Activated naive CD4-positive, alpha-beta T cell treated with anti-CD3 and anti-CD28 coated beads, Interleukin-2, amount 10 ng/mL, durations not matched to agents 7 days and 5 days (primary cell): ENCODE measurements at regions not wholly inside any gene's neighbourhood (a gene's known extent, or its start where the extent isn't known, plus 50 kb on each side); places are given as distances from the start of the nearest gene placed in this dataset.
"Not testable (repeated sequence)": the region's sequence is repeated elsewhere in the genome, so short reads cannot be mapped to it uniquely, and the experiment has no call there.

Experiments used
- CTCF ChIA-PET: fragments of 350-600 bp; sonication (Branson Sonifier 250); formaldehyde crosslinking; loops from one replicate; lab custom pipeline; 2021; ENCODE audit warnings: antibody characterized with exemption; lab: Charles Lee
- DNase-seq: peaks from one replicate; pipeline ENCODE4 v3.0.0-alpha.2; 2020
- H3K27ac Mint-ChIP-seq: one replicate; pipeline ENCODE4 v1.8.0; 2021; ENCODE audit warnings: mild to moderate bottlenecking, moderate library complexity, mixed read lengths
- H3K27me3 Mint-ChIP-seq: one replicate; pipeline ENCODE4 v1.8.0; 2021; ENCODE audit warnings: mild to moderate bottlenecking, mixed read lengths
- H3K36me3 Mint-ChIP-seq: one replicate; pipeline ENCODE4 v1.8.0; 2021; ENCODE audit warnings: mixed read lengths
- H3K4me1 Mint-ChIP-seq: one replicate; pipeline ENCODE4 v1.8.0; 2021; ENCODE audit warnings: mixed read lengths
- H3K4me3 Mint-ChIP-seq: one replicate; pipeline ENCODE4 v1.8.0; 2021; ENCODE audit warnings: mild to moderate bottlenecking, moderate library complexity, mixed read lengths
- H3K9me3 Mint-ChIP-seq: one replicate; pipeline ENCODE4 v1.8.0; 2021; ENCODE audit warnings: mixed read lengths

DNA sequence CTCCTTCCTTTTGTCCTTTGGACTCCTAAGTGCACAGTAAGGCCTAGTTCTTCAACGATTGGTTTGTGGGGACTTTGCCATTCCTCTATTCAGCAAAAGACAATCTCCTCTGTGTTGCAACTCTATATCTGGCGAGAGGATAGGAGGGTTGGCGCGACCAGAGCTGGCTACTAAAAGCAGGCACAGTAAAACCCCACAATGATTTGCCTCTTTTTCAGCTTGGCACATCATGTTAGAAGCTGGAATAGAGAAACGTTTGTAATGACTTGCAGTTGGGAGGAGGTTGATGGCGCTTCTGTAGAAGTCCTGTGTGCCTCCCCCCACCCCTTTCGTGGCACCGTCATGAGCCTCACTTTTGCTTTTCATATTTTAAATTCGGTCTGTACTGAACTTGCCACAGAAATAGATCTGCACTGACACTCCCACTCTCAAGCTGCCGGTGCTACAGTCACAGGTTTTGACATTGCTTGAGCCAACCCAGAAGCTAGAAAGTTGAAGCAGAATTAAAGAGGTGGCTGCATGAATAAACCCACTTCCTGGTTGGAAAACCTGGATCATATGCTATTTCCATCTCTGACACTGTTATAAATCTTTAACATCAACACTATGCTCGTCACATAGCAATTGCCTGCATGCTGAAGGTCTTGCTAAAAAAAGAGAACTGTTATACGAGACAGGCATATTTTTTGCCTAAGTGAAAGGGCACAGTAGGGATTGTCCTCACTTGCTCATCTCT is 315.3 kb upstream of the PRICKLE1 start:
- Mint-ChIP-seq H3K4me1 (no peaks in the 10 kb centered on the region), H3K36me3 (no peaks in the 10 kb centered on the region), H3K4me3 (no peak overlapping the region), H3K27ac (no peak overlapping the region), H3K27me3 (no peaks in the 10 kb centered on the region), H3K9me3 (peaks cover 18% of the 10 kb centered on the region)
- DNase-seq: no peak
- CTCF ChIA-PET: no interaction called here

DNA sequence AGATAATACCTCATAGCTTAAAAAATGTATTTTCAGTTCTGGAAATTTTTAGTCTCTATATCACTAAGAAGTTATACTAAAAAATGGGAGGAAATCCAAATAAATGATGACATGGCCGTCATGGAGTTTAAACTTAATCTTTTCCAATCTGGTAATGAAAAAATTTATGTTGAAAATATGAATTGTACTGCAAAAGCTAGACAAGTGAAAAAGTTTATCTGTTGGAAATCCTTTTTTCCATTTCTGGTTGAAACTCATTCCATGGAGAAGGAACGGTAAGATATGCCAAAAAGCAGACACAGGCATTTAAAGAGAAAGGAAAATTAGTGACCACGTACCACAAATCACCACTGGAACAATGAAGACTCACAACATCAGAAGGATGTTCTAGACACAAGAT is 314.2 kb upstream of the PRICKLE1 start:
- CTCF ChIA-PET: no interaction called here
- Mint-ChIP-seq H3K27me3 (no peaks in the 10 kb centered on the region), H3K9me3 (peaks cover 20% of the 10 kb centered on the region), H3K4me1 (no peaks in the 10 kb centered on the region), H3K27ac (no peak overlapping the region), H3K36me3 (no peaks in the 10 kb centered on the region), H3K4me3 (no peak overlapping the region)
- DNase-seq: no peak

DNA sequence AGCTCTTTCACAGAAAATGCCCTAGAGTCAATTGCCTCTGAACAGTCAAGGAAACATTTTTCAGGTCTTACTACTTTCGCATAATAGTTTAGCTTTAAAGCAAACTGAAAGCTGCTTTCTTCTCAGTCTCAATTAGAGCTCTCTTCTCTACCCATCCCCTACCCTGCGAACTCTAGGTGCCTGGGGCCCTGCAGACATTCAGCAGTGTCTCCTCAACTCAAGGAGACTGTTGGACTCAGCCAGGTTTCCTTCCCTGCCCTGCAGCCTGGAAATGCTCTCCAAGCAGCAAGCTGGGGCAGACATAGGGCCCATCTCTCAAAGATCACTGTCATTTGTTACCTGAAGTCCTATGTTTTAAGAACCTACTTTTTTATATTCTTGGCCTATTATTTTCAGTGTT is 312.5 kb upstream of the PRICKLE1 start:
- H3K27me3 Mint-ChIP-seq: no peaks in the 10 kb centered on the region
- CTCF ChIA-PET: no interaction called here
- H3K27ac Mint-ChIP-seq: no peak overlapping the region
- H3K4me3 Mint-ChIP-seq: no peak overlapping the region
- no peak for DNase-seq
- H3K9me3 Mint-ChIP-seq: peaks cover 22% of the 10 kb centered on the region
- H3K4me1 Mint-ChIP-seq: no peaks in the 10 kb centered on the region
- no peaks in the 10 kb centered on the region for H3K36me3 Mint-ChIP-seq

- peaks cover 5% of the 10 kb centered on the region for H3K9me3 Mint-ChIP-seq
- CTCF ChIA-PET: no interaction called here
- no peaks in the 10 kb centered on the region for H3K36me3 Mint-ChIP-seq
- DNase-seq: no peak
- H3K27ac Mint-ChIP-seq: no peak overlapping the region
- no peak overlapping the region for H3K4me3 Mint-ChIP-seq
- H3K4me1 Mint-ChIP-seq: no peaks in the 10 kb centered on the region
- no peaks in the 10 kb centered on the region for H3K27me3 Mint-ChIP-seq
These were observed 304.3 kb upstream of the PRICKLE1 start for GRCh38 chr12:42893803-42894202.

DNA sequence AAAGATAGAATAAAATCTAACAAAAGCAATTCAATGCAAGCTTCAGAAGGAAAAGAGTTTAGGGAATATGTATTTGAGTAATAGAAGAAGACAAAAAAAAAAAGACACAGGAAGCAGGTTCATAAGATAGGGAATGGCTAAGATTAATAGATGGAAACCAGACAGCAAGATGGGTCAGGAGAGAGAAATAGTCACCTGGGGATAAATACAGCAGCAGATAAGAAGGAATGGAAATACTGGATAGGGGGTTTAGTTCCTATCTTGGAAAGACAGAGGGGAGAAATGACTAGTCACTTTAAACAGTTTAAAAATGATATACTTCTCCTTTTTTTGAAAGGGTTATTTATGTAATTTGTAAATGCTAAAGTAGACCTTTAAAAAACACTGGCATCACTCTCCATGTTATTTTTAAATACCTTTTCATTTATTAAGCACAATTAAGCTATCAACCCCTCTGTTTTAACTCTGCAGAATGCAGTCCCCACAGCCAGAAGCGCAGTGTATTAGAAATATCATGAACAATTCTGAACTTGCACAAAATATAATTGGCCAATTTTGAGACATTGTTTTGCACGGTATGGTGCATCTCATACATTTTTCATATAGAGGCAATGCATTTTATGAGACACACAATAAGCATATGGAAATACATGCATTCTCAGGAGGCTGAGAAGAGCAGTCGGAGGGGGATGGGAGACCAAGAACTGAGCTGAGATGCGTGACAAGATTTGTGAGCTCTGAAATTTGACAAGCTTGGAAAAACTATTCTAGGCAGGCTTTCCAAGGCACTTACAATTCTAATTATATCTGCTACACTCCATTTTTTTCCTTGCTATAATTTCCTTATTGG is 303.4 kb upstream of the PRICKLE1 start:
- H3K36me3 Mint-ChIP-seq: no peaks in the 10 kb centered on the region
- no peak for DNase-seq
- H3K4me3 Mint-ChIP-seq: no peak overlapping the region
- peaks cover 3% of the 10 kb centered on the region for H3K9me3 Mint-ChIP-seq
- no peak overlapping the region for H3K27ac Mint-ChIP-seq
- no peaks in the 10 kb centered on the region for H3K27me3 Mint-ChIP-seq
- H3K4me1 Mint-ChIP-seq: no peaks in the 10 kb centered on the region
- CTCF ChIA-PET: no interaction called here

GRCh38 chr12:42887657-42888056 is 298.1 kb upstream of the PRICKLE1 start:
- H3K9me3 Mint-ChIP-seq: peaks cover 2% of the 10 kb centered on the region
- CTCF ChIA-PET: no interaction called here
- no peak overlapping the region for H3K4me3 Mint-ChIP-seq
- no peak for DNase-seq
- no peaks in the 10 kb centered on the region for H3K4me1 Mint-ChIP-seq
- no peaks in the 10 kb centered on the region for H3K36me3 Mint-ChIP-seq
- H3K27me3 Mint-ChIP-seq: no peaks in the 10 kb centered on the region
- no peak overlapping the region for H3K27ac Mint-ChIP-seq

DNA sequence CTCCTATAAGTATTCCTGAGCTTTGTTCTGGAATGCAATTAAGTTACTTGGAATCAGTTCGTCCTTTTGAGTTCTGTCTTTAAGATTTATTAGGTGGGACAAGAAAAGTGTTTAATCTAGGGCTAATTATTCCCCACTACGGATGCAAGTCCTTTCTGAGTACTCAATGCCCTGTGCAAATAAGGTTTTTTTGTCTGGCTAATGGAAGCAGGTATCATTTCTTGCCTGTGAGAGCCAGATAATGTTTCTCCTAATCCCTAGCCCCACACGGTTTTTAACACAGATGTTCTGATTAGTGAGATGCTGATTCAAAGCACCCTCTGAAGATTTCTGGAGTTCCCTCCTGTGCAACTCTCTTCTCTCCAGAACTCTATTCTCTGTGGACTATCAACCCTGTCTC is 296.6 kb upstream of the PRICKLE1 start:
- CTCF ChIA-PET: no interaction called here

DNA sequence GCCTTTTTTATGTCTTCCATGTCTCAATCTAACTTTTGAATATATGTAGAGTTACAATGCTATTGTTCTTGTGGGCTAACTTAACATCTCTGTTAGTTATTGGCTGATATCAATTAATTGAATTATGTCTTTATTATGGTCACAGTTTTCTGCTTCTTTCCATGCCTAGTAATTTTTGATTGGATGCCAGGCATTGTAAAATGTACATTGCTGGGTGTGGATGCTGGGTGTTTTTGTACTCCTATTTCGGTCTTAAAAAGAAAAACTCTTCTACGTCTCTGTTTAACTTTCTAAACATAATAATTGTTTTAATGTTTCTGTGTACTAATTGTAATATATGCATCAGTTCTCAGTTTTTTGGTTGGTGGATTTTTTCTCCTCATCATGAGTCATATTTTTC is 296.1 kb upstream of the PRICKLE1 start:
- CTCF ChIA-PET: no interaction called here
- no peaks in the 10 kb centered on the region for H3K4me1 Mint-ChIP-seq
- H3K9me3 Mint-ChIP-seq: peaks cover 4% of the 10 kb centered on the region
- H3K4me3 Mint-ChIP-seq: no peak overlapping the region
- no peaks in the 10 kb centered on the region for H3K36me3 Mint-ChIP-seq
- no peak overlapping the region for H3K27ac Mint-ChIP-seq
- no peak for DNase-seq
- H3K27me3 Mint-ChIP-seq: no peaks in the 10 kb centered on the region

More for the DNA sequence above, 296.6 kb upstream of the PRICKLE1 start:
- Mint-ChIP-seq H3K4me3 (no peak overlapping the region), H3K4me1 (no peaks in the 10 kb centered on the region), H3K9me3 (peaks cover 4% of the 10 kb centered on the region), H3K27me3 (no peaks in the 10 kb centered on the region), H3K27ac (no peak overlapping the region), H3K36me3 (no peaks in the 10 kb centered on the region)
- DNase-seq: no peak

- H3K36me3 Mint-ChIP-seq: no peaks in the 10 kb centered on the region
- CTCF ChIA-PET: no interaction called here
- no peak overlapping the region for H3K27ac Mint-ChIP-seq
- H3K9me3 Mint-ChIP-seq: peaks cover 5% of the 10 kb centered on the region
- H3K4me3 Mint-ChIP-seq: no peak overlapping the region
- no peak for DNase-seq
- H3K27me3 Mint-ChIP-seq: no peaks in the 10 kb centered on the region
- no peaks in the 10 kb centered on the region for H3K4me1 Mint-ChIP-seq
These were observed 294.6 kb upstream of the PRICKLE1 start for GRCh38 chr12:42884116-42884515.

- no peaks in the 10 kb centered on the region for H3K27me3 Mint-ChIP-seq
- DNase-seq: no peak
- no peak overlapping the region for H3K4me3 Mint-ChIP-seq
- H3K9me3 Mint-ChIP-seq: peaks cover 8% of the 10 kb centered on the region
- H3K36me3 Mint-ChIP-seq: no peaks in the 10 kb centered on the region
- no peak overlapping the region for H3K27ac Mint-ChIP-seq
- CTCF ChIA-PET: no interaction called here
- H3K4me1 Mint-ChIP-seq: no peaks in the 10 kb centered on the region
These were observed 283.9 kb upstream of the PRICKLE1 start for GRCh38 chr12:42873401-42873800.

GRCh38 chr12:42871816-42872215 is 282.3 kb upstream of the PRICKLE1 start:
- CTCF ChIA-PET: no interaction called here
- peaks cover 8% of the 10 kb centered on the region for H3K9me3 Mint-ChIP-seq
- H3K4me1 Mint-ChIP-seq: no peaks in the 10 kb centered on the region
- no peaks in the 10 kb centered on the region for H3K36me3 Mint-ChIP-seq
- DNase-seq: no peak
- no peak overlapping the region for H3K27ac Mint-ChIP-seq
- no peaks in the 10 kb centered on the region for H3K27me3 Mint-ChIP-seq
- H3K4me3 Mint-ChIP-seq: no peak overlapping the region

DNA sequence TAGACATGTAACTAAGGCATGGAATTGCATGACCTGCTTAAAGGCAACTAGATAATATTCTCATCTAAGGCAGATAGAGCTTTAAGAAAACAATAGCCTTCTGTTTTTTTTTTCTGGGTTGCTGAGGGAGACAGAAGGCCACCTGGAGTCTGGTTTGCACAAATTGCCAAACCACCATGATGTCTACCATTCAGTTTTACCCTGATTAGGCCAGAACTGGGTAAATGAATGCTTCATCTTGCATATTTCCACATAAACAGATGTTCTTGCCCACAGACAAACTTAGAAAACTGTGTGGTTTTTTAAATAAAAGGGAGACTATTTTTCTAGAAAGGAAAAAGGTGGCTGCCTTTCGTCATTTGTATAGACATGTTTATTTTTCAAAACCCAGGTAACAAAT is 278.7 kb upstream of the PRICKLE1 start:
- peaks cover 9% of the 10 kb centered on the region for H3K9me3 Mint-ChIP-seq
- H3K4me1 Mint-ChIP-seq: no peaks in the 10 kb centered on the region
- no peaks in the 10 kb centered on the region for H3K36me3 Mint-ChIP-seq
- CTCF ChIA-PET: no interaction called here
- no peak overlapping the region for H3K27ac Mint-ChIP-seq
- no peak overlapping the region for H3K4me3 Mint-ChIP-seq
- no peaks in the 10 kb centered on the region for H3K27me3 Mint-ChIP-seq
- DNase-seq: no peak

DNA sequence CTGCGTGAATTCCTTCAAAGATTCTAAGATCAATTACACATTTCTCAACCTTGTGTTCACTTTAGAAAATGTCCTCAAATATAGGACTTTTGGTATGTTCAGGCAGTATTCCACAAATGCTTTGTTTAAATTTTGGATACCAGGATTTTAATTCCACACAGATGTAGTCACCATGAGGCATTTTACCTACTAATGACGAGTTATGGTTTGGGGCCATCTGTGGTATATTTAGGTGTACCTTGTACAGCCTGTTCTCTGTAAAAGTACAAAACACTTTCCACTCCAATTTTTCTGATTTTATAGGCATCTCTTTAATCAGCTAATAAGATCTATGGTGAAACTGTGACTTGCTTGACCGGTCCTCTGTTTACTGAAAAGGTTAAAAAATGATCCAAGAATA is 275.7 kb upstream of the PRICKLE1 start:
- Mint-ChIP-seq H3K27ac (no peak overlapping the region), H3K4me1 (no peaks in the 10 kb centered on the region), H3K9me3 (peaks cover 8% of the 10 kb centered on the region), H3K27me3 (no peaks in the 10 kb centered on the region), H3K36me3 (no peaks in the 10 kb centered on the region), H3K4me3 (no peak overlapping the region)
- CTCF ChIA-PET: no interaction called here
- no peak for DNase-seq

DNA sequence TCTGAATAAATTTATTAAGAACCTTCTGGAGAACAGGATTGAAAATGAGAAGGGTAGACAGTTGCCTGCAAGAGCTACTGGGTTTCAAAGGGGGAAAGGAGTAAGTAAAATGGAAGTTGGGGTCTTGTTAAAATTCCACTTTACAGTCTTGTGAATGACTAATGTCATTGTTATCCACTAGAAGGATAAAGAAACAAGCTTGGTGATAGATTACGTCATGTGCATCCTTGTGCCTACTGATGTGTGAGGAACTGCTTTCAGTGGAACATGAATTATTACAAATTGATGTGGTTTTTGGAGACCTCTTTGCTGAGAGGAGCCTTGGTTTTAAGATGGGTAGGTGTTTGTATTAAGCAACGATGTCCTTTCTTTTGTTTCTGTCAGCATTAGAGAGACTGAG is 272.5 kb upstream of the PRICKLE1 start:
- CTCF ChIA-PET: no interaction called here
- H3K9me3 Mint-ChIP-seq: peaks cover 5% of the 10 kb centered on the region
- H3K4me1 Mint-ChIP-seq: no peaks in the 10 kb centered on the region
- no peak for DNase-seq
- no peak overlapping the region for H3K4me3 Mint-ChIP-seq
- H3K36me3 Mint-ChIP-seq: no peaks in the 10 kb centered on the region
- H3K27ac Mint-ChIP-seq: no peak overlapping the region
- H3K27me3 Mint-ChIP-seq: no peaks in the 10 kb centered on the region

GRCh38 chr12:42860331-42860730 is 270.8 kb upstream of the PRICKLE1 start:
- H3K27ac Mint-ChIP-seq, H3K4me3 Mint-ChIP-seq, H3K36me3 Mint-ChIP-seq, DNase-seq, H3K9me3 Mint-ChIP-seq, CTCF ChIA-PET, H3K27me3 Mint-ChIP-seq, H3K4me1 Mint-ChIP-seq: not testable (repeated sequence)
